H9 (cell line): ENCODE measurements at regions not wholly inside any gene's neighbourhood (a gene's known extent, or its start where the extent isn't known, plus 50 kb on each side); places are given as distances from the start of the nearest gene placed in this dataset.
"Not testable (repeated sequence)": the region's sequence is repeated elsewhere in the genome, so short reads cannot be mapped to it uniquely, and the experiment has no call there.

Experiments used
- DNase-seq: peaks from one replicate; pipeline ENCODE4 v3.0.0-alpha.2; 2017
- H2AFZ ChIP-seq: one replicate; pipeline ENCODE4 v1.6.1; 2013; ENCODE audit warnings: mild to moderate bottlenecking, low read length, control low read depth, moderate library complexity
- H2AK5ac ChIP-seq: 2 replicates; pipeline ENCODE4 v1.6.1; 2013; ENCODE audit warnings: low read length, control low read depth, mixed read lengths; ENCODE audit not compliant: insufficient read length
- H2BK120ac ChIP-seq: one replicate; pipeline ENCODE4 v1.6.1; 2013; ENCODE audit warnings: low read depth, mild to moderate bottlenecking, low read length, control low read depth, inconsistent platforms; ENCODE audit not compliant: poor library complexity, severe bottlenecking
- H2BK12ac ChIP-seq: 2 replicates; pipeline ENCODE4 v1.6.1; 2013; ENCODE audit warnings: low read length, control low read depth, mixed read lengths, low read depth; ENCODE audit not compliant: insufficient read length
- H2BK15ac ChIP-seq: 2 replicates; pipeline ENCODE4 v1.6.1; 2013; ENCODE audit warnings: low read depth, low read length, control low read depth
- H2BK20ac ChIP-seq: one replicate; pipeline ENCODE4 v1.6.1; 2013; ENCODE audit warnings: low read depth, mild to moderate bottlenecking, low read length, control low read depth, inconsistent platforms; ENCODE audit not compliant: poor library complexity, severe bottlenecking
- H2BK5ac ChIP-seq: 2 replicates; pipeline ENCODE4 v1.6.1; 2013; ENCODE audit warnings: low read length, control low read depth, mixed read lengths; ENCODE audit not compliant: insufficient read length
- H3K14ac ChIP-seq: 2 replicates; pipeline ENCODE4 v1.6.1; 2013; ENCODE audit warnings: low read length, control low read depth; ENCODE audit not compliant: insufficient read depth
- H3K18ac ChIP-seq: 2 replicates; pipeline ENCODE4 v1.6.1; 2013; ENCODE audit warnings: low read depth, mild to moderate bottlenecking, mixed read lengths, low read length, control low read depth; ENCODE audit not compliant: insufficient read length
- H3K23ac ChIP-seq: 2 replicates; pipeline ENCODE4 v1.6.1; 2013; ENCODE audit warnings: low read length, control low read depth, mixed read lengths, low read depth; ENCODE audit not compliant: insufficient read length
- H3K23me2 ChIP-seq: 2 replicates; pipeline ENCODE4 v1.6.1; 2013; ENCODE audit warnings: low read depth, mild to moderate bottlenecking, mixed read lengths, low read length, control low read depth; ENCODE audit not compliant: insufficient read length, poor library complexity, severe bottlenecking
- H3K27ac ChIP-seq: 2 replicates; pipeline ENCODE4 v1.5.1; 2013; ENCODE audit warnings: low read length, control low read depth, mixed read lengths, low read depth; ENCODE audit not compliant: insufficient read length
- H3K27me3 ChIP-seq: 2 replicates; pipeline ENCODE4 v1.6.1; 2013; ENCODE audit warnings: low read length, control low read depth, inconsistent platforms; ENCODE audit not compliant: insufficient read depth
- H3K4ac ChIP-seq: 2 replicates; pipeline ENCODE4 v1.6.1; 2013; ENCODE audit warnings: low read depth, mild to moderate bottlenecking, control low read depth, inconsistent platforms, low read length, moderate library complexity
- H3K4me1 ChIP-seq: 2 replicates; pipeline ENCODE4 v1.6.1; 2013; ENCODE audit warnings: low read length, control low read depth, inconsistent platforms; ENCODE audit not compliant: insufficient read depth
- H3K4me2 ChIP-seq: 2 replicates; pipeline ENCODE4 v1.6.1; 2013; ENCODE audit warnings: low read length, control low read depth, mixed read lengths; ENCODE audit not compliant: insufficient read length, insufficient read depth
- H3K56ac ChIP-seq: 2 replicates; pipeline ENCODE4 v1.6.1; 2013; ENCODE audit warnings: low read depth, mild to moderate bottlenecking, mixed read lengths, low read length, control low read depth; ENCODE audit not compliant: insufficient read length
- H3K79me1 ChIP-seq: 2 replicates; pipeline ENCODE4 v1.6.1; 2013; ENCODE audit warnings: low read depth, mild to moderate bottlenecking, moderate library complexity, low read length, control low read depth, inconsistent platforms; ENCODE audit not compliant: insufficient read depth, poor library complexity, severe bottlenecking
- H3K79me2 ChIP-seq: 2 replicates; pipeline ENCODE4 v1.6.1; 2013; ENCODE audit warnings: low read length, control low read depth, inconsistent platforms; ENCODE audit not compliant: insufficient read depth
- H3K9ac ChIP-seq: 2 replicates; pipeline ENCODE4 v1.6.1; 2013; ENCODE audit warnings: low read length, control low read depth, mixed read lengths; ENCODE audit not compliant: insufficient read length; ENCODE audit errors: extremely low read depth
- H3K9me3 ChIP-seq: one replicate; pipeline ENCODE4 v1.6.1; 2013; ENCODE audit warnings: low read depth, low read length, inconsistent platforms; ENCODE audit not compliant: control insufficient read depth
- H3T11ph ChIP-seq: one replicate; pipeline ENCODE4 v1.6.1; 2013; ENCODE audit warnings: mild to moderate bottlenecking, low read length, control low read depth, inconsistent platforms
- H4K20me1 ChIP-seq: one replicate; pipeline ENCODE4 v1.6.1; 2013; ENCODE audit not compliant: control insufficient read depth, insufficient read length, insufficient read depth
- H4K5ac ChIP-seq: 2 replicates; pipeline ENCODE4 v1.6.1; 2013; ENCODE audit warnings: low read depth, mild to moderate bottlenecking, mixed read lengths, low read length, control low read depth; ENCODE audit not compliant: insufficient read length
- H4K8ac ChIP-seq: replicated peaks from 2 replicates; pipeline ENCODE4 v1.6.1; 2013; ENCODE audit warnings: low read length, control low read depth, mixed read lengths, low read depth; ENCODE audit not compliant: insufficient read length
- H4K91ac ChIP-seq: 2 replicates; pipeline ENCODE4 v1.6.1; 2013; ENCODE audit warnings: low read depth, mild to moderate bottlenecking, moderate library complexity, mixed read lengths, low read length, control low read depth; ENCODE audit not compliant: insufficient read length
- H3K27ac Mint-ChIP-seq, 3 experiments: 2 replicates in 2 of 3; 3 replicates in 1 of 3; pipeline ENCODE4 v1.8.0; 2020 to 2021; ENCODE audit warnings: mixed read lengths in 3 of 3, mild to moderate bottlenecking in 1 of 3, moderate library complexity in 1 of 3
- H3K27me3 Mint-ChIP-seq: 2 replicates; pipeline ENCODE4 v1.8.0; 2021; ENCODE audit warnings: low read depth, mild to moderate bottlenecking, moderate library complexity, mixed read lengths
- H3K36me3 Mint-ChIP-seq, 3 experiments: 2 replicates in 2 of 3; 3 replicates in 1 of 3; pipeline ENCODE4 v1.8.0; 2020 to 2021; ENCODE audit warnings: low read depth in 3 of 3, mixed read lengths in 3 of 3; ENCODE audit not compliant: insufficient read depth in 1 of 3
- H3K4me1 Mint-ChIP-seq, 2 experiments: 2 replicates each; pipeline ENCODE4 v1.8.0; 2020; ENCODE audit warnings: mixed read lengths in 2 of 2
- H3K4me3 Mint-ChIP-seq, 2 experiments: 2 replicates in 1 of 2; 3 replicates in 1 of 2; pipeline ENCODE4 v1.8.0; 2020 to 2021; ENCODE audit warnings: mild to moderate bottlenecking in 2 of 2, mixed read lengths in 2 of 2, moderate library complexity in 1 of 2
- H3K9me3 Mint-ChIP-seq, 2 experiments: 2 replicates in 1 of 2; 3 replicates in 1 of 2; pipeline ENCODE4 v1.8.0; 2020; ENCODE audit warnings: mild to moderate bottlenecking in 2 of 2, mixed read lengths in 2 of 2, moderate library complexity in 1 of 2
- WGBS: extraction: QIAGEN DNeasy Blood & Tissue Kit; methylation state at CpG from one replicate; pipeline ENCODE4 v1.1.7; 2013; ENCODE audit warnings: missing lambda C conversion rate, low lambda C conversion rate, mixed read lengths; ENCODE audit not compliant: insufficient read length; ENCODE audit errors: extremely low coverage; 5-methylcytosine and 5-hydroxymethylcytosine counted together
- TF ChIP-seq, protein P1 (sequence below): fragments of 200-600 bp; sonication (generic); conservative IDR thresholded peaks from 3 replicates; pipeline ENCODE4 v1.8.0; 2021; ENCODE audit warnings: antibody characterized with exemption, mild to moderate bottlenecking

DNA sequence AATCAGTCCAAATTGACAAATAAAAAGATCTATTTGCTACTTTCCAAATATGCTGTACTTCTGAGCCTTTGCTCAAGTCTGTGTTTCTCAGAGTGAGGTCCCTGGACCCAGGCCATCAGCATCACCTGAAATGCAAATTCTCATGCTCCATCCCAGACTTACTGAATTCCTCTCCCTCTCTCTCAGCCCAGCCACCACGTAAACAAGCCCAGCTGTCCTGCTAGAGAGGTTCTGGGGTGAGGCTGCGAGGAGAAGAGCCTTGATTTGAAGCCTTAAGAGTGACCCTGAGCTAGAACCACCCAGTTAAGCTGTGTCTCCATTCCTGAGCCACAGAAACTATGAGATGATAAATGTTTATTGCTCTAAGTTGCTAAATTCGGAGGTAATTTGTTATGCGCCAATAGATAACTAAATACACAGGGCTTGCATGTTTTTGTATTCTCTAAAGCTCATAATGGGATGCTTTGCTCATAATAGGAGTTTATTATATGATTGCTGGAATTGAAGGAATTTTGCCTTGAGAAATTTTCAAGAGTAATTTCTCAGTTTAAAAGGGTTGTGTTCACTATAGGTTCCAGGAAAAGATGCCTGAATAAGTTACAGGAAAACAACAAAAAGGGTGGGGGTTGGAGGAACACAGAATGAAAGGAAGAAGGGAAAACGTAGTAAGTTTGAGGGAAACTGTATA lies 98.9 kb upstream of the SPATA31D4 start:
- no peak for DNase-seq
- H2BK20ac ChIP-seq, result no peak overlapping the region

DNA sequence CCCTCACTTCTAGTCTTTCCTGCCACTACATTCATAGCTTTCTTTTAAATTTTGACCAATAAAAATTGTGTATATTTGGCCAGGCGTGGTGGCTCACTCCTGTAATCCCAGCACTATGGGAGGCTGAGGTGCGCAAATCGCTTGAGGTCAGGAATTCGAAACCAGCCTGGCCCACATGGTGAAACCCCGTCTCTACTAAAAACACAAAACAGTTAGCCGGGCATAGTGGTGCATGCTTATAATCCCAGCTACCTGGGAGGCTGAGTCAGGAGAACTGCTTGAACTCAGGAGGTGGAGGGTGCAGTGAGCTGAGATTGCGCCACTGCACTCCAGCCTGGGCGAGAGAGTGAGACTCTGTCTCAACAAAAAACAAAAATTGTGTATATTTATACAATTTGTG lies 97.8 kb upstream of the SPATA31D4 start:
- not testable (repeated sequence) for H3K27ac ChIP-seq, H3K79me2 ChIP-seq, H2BK5ac ChIP-seq, H3K23me2 ChIP-seq, H3K14ac ChIP-seq, H3K9ac ChIP-seq, H3K4me3 Mint-ChIP-seq, H3K18ac ChIP-seq, H2AK5ac ChIP-seq, H3K4me1 ChIP-seq, H3K36me3 Mint-ChIP-seq, H3K27me3 Mint-ChIP-seq, H3K23ac ChIP-seq, DNase-seq, H3T11ph ChIP-seq, H2AFZ ChIP-seq, H2BK12ac ChIP-seq, H3K4me2 ChIP-seq, H3K27ac Mint-ChIP-seq, H3K9me3 Mint-ChIP-seq, H4K20me1 ChIP-seq, H4K5ac ChIP-seq, H3K4ac ChIP-seq, H3K9me3 ChIP-seq, H2BK15ac ChIP-seq, H3K27me3 ChIP-seq, H3K79me1 ChIP-seq, H4K91ac ChIP-seq, H4K8ac ChIP-seq, H2BK20ac ChIP-seq, H2BK120ac ChIP-seq, H3K56ac ChIP-seq
- peaks cover 23 to 27% of the 10 kb centered on the region in 2 experiments for H3K4me1 Mint-ChIP-seq
- no CpG with 5 or more reads among the region's 8 CpGs for WGBS

More for the DNA sequence above, 98.9 kb upstream of the SPATA31D4 start:
- Histone ChIP-seq H2AK5ac (no peak overlapping the region), H3K4me1 (peaks cover 3% of the 10 kb centered on the region; the same call in 1 of the 2 replicates), H3K4ac (no peak overlapping the region), H3K27ac (no peak overlapping the region), H2BK15ac (no peak overlapping the region), H3K9me3 (no peaks in the 10 kb centered on the region), H2BK5ac (no peak overlapping the region), H3K79me1 (no peaks in the 10 kb centered on the region), H3K27me3 (no peaks in the 10 kb centered on the region), H2BK12ac (no peak overlapping the region), H3K23ac (no peak overlapping the region), H4K20me1 (no peaks in the 10 kb centered on the region), H2BK120ac (no peak overlapping the region), H2AFZ (no peak overlapping the region), H3K79me2 (no peaks in the 10 kb centered on the region), H4K5ac (no peak overlapping the region), H3K4me2 (no peak overlapping the region), H4K8ac (no peak overlapping the region), H3K56ac (no peak overlapping the region), H4K91ac (no peak overlapping the region), H3K23me2 (no peaks in the 10 kb centered on the region), H3K9ac (no peak overlapping the region), H3K14ac (no peak overlapping the region), H3K18ac (no peak overlapping the region), H3T11ph (no peak overlapping the region)
- WGBS, result no CpG with 5 or more reads among the region's 5 CpGs
- no peaks in the 10 kb centered on the region for H3K9me3 Mint-ChIP-seq
- TF ChIP-seq, protein P1, sequence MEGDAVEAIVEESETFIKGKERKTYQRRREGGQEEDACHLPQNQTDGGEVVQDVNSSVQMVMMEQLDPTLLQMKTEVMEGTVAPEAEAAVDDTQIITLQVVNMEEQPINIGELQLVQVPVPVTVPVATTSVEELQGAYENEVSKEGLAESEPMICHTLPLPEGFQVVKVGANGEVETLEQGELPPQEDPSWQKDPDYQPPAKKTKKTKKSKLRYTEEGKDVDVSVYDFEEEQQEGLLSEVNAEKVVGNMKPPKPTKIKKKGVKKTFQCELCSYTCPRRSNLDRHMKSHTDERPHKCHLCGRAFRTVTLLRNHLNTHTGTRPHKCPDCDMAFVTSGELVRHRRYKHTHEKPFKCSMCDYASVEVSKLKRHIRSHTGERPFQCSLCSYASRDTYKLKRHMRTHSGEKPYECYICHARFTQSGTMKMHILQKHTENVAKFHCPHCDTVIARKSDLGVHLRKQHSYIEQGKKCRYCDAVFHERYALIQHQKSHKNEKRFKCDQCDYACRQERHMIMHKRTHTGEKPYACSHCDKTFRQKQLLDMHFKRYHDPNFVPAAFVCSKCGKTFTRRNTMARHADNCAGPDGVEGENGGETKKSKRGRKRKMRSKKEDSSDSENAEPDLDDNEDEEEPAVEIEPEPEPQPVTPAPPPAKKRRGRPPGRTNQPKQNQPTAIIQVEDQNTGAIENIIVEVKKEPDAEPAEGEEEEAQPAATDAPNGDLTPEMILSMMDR, result no peak
- H3K4me1 Mint-ChIP-seq, result peaks cover 25 to 30% of the 10 kb centered on the region in 2 experiments
- H3K27me3 Mint-ChIP-seq, result no peaks in the 10 kb centered on the region
- no peaks in the 10 kb centered on the region for H3K36me3 Mint-ChIP-seq
- H3K27ac Mint-ChIP-seq, result no peak overlapping the region; a peak in 1 of 7 replicates
- H3K4me3 Mint-ChIP-seq, result no peak overlapping the region; a peak in 1 of 5 replicates
